GM23338 (cell line): ENCODE measurements at regions not wholly inside any gene's neighbourhood (a gene's known extent, or its start where the extent isn't known, plus 50 kb on each side); places are given as distances from the start of the nearest gene placed in this dataset.

Experiments
- ATAC-seq: fragments of 200-7000 bp; cut with Tn5 transposase; 3 replicates; pipeline ENCODE4 v1.9.1; 2020
- DNase-seq: peaks from one replicate; pipeline ENCODE4 v3.0.0-alpha.2; 2015; ENCODE audit warnings: low spot score
- H2AFZ ChIP-seq: fragments of 200-600 bp; sonication (generic); 2 replicates; pipeline ENCODE4 v1.8.0; 2016; ENCODE audit warnings: antibody characterized with exemption, mild to moderate bottlenecking, moderate library complexity
- H3F3A ChIP-seq: fragments of 200-600 bp; sonication (generic); replicated peaks from 2 replicates; pipeline ENCODE4 v1.8.0; 2017; ENCODE audit warnings: antibody characterized with exemption, mixed run types, low read depth
- H3K27ac ChIP-seq: fragments of 200-600 bp; sonication (generic); 2 replicates; pipeline ENCODE4 v1.6.1; 2016; ENCODE audit warnings: low read depth
- H3K27me3 ChIP-seq: fragments of 200-600 bp; sonication (generic); 2 replicates; pipeline ENCODE4 v1.8.0; 2016; ENCODE audit warnings: mild to moderate bottlenecking, mixed run types, moderate library complexity; ENCODE audit not compliant: insufficient read depth
- H3K36me3 ChIP-seq: fragments of 200-600 bp; sonication (generic); 2 replicates; pipeline ENCODE4 v1.8.0; 2016; ENCODE audit warnings: mild to moderate bottlenecking; ENCODE audit not compliant: insufficient read depth
- H3K4me1 ChIP-seq: fragments of 200-600 bp; sonication (generic); 2 replicates; pipeline ENCODE4 v1.8.0; 2016; ENCODE audit warnings: mild to moderate bottlenecking, moderate library complexity; ENCODE audit not compliant: insufficient read depth
- H3K4me2 ChIP-seq: fragments of 200-600 bp; sonication (generic); 2 replicates; pipeline ENCODE4 v1.7.1; 2017; ENCODE audit warnings: mixed run types
- H3K4me3 ChIP-seq: fragments of 200-600 bp; sonication (generic); 2 replicates; pipeline ENCODE4 v1.6.1; 2016; ENCODE audit warnings: mixed run types
- H3K79me2 ChIP-seq: fragments of 200-600 bp; sonication (generic); replicated peaks from 2 replicates; pipeline ENCODE4 v1.8.0; 2017; ENCODE audit warnings: mild to moderate bottlenecking; ENCODE audit not compliant: insufficient read depth
- H3K9me2 ChIP-seq: fragments of 200-600 bp; sonication (generic); 2 replicates; pipeline ENCODE4 v1.8.0; 2017; ENCODE audit not compliant: insufficient read depth
- H4K20me1 ChIP-seq: fragments of 200-600 bp; sonication (generic); replicated peaks from 2 replicates; pipeline ENCODE4 v1.8.0; 2017; ENCODE audit warnings: mild to moderate bottlenecking; ENCODE audit not compliant: insufficient read depth
- H3K27ac Mint-ChIP-seq: 2 replicates; pipeline ENCODE4 v1.8.0; 2020; ENCODE audit warnings: inconsistent platforms, mild to moderate bottlenecking, moderate library complexity, mixed read lengths
- H3K27me3 Mint-ChIP-seq: 3 replicates; pipeline ENCODE4 v1.8.0; 2022; ENCODE audit warnings: low read depth, mild to moderate bottlenecking, moderate library complexity, mixed read lengths, inconsistent platforms; ENCODE audit not compliant: insufficient read depth, poor library complexity
- H3K36me3 Mint-ChIP-seq: 3 replicates; pipeline ENCODE4 v1.8.0; 2021; ENCODE audit warnings: low read depth, mild to moderate bottlenecking, inconsistent platforms, moderate library complexity, mixed read lengths
- H3K4me1 Mint-ChIP-seq: 3 replicates; pipeline ENCODE4 v1.8.0; 2020; ENCODE audit warnings: mild to moderate bottlenecking, inconsistent platforms, mixed read lengths
- H3K4me3 Mint-ChIP-seq: 3 replicates; pipeline ENCODE4 v1.8.0; 2021; ENCODE audit warnings: moderate library complexity, mild to moderate bottlenecking, inconsistent platforms, mixed read lengths
- H3K9me3 Mint-ChIP-seq: 3 replicates; pipeline ENCODE4 v1.8.0; 2020; ENCODE audit warnings: moderate library complexity, mild to moderate bottlenecking, inconsistent platforms, mixed read lengths
- CREB1 ChIP-seq: fragments of 250-450 bp; sonication (Bioruptor Pico); IDR thresholded peaks from 2 replicates; pipeline ENCODE4 v1.5.0; 2020; ENCODE audit warnings: low read depth, mild to moderate bottlenecking, moderate library complexity
- CTCF ChIP-seq, 2 experiments: fragments of 200-600 bp in 1 of 2; sonication (generic) in 1 of 2; conservative IDR thresholded peaks; 2 replicates each; pipeline versions ENCODE4 v1.5.1 to v1.6.1; 2016 to 2017; ENCODE audit warnings: antibody characterized with exemption in 2 of 2, low read depth in 2 of 2, mild to moderate bottlenecking in 2 of 2, moderate library complexity in 1 of 2
- ETS1 ChIP-seq: IDR thresholded peaks from 2 replicates; pipeline ENCODE4 v1.6.1; 2016; ENCODE audit warnings: antibody characterized with exemption
- EZH2phosphoT487 ChIP-seq: fragments of 200-600 bp; sonication (generic); IDR thresholded peaks from one replicate; pipeline ENCODE4 v1.8.1; 2018; ENCODE audit warnings: antibody characterized with exemption; ENCODE audit not compliant: unreplicated experiment
- NANOG ChIP-seq: IDR thresholded peaks from 2 replicates; pipeline ENCODE4 v1.6.1; 2016; ENCODE audit warnings: antibody characterized with exemption, borderline replicate concordance
- POLR2AphosphoS5 ChIP-seq: IDR thresholded peaks from 2 replicates; pipeline ENCODE4 v1.6.1; 2016; ENCODE audit warnings: antibody characterized with exemption, low read depth
- REST ChIP-seq: IDR thresholded peaks from one replicate; pipeline ENCODE4 v1.6.1; 2018; ENCODE audit warnings: antibody characterized with exemption; ENCODE audit not compliant: unreplicated experiment
- ZNF114 ChIP-seq: fragments of 250-450 bp; sonication (Bioruptor Pico); IDR thresholded peaks from 2 replicates; pipeline ENCODE4 v1.5.0; 2020; ENCODE audit warnings: mild to moderate bottlenecking, moderate library complexity
- ZNF331 ChIP-seq: fragments of 250-450 bp; sonication (Bioruptor Pico); IDR thresholded peaks from 2 replicates; pipeline ENCODE4 v1.5.0; 2020; ENCODE audit warnings: low read depth, mild to moderate bottlenecking, moderate library complexity

DNA sequence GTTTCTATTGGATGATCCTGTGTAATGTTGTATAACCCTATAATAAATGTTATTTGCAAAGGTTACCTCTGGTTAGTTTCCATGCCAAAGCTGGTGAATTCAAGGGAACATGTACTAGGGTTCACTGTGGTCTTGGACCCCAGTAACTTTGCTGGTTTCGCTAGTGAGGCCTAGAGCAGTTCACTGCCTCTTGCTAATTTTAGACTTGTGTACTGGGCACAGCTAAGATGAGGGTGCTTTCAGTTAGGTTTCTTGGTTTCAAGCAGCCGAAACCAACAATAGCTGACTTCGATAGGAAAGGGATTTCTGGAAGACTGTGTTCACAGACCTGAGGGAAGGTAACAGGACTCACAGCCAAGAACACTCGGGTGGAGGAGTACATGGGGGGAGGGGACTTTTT is 215.5 kb upstream of the BCOR start (continued):
- TF ChIP-seq CTCF (conservative IDR thresholded peaks at IDR 0.05; ENCODE audit: low read depth in 2 of 2), result no peak
- TF ChIP-seq ZNF114 (CRISPR knock-in tag), result no peak
- TF ChIP-seq ETS1, result no peak
- no peak for TF ChIP-seq CREB1

DNA sequence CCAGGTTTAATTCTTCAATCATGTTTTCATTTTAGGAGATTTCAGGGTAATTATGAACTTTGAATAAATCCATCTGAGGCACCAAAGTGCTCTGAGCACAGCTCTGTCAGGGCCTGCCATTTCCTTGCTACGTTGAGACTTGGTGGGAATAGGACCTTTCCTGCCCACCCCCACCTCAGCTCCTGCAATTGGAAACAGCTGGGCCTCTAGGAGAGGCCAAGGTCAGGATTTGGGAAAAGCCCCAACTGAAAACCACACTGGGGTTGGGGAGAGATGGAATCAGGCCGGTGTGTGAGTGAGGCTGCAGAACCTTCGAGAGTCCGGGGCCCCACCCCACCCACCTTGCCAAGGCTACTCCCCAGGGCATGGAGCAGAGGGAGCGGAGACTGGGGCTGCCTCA is 212.7 kb upstream of the BCOR start:
- TF ChIP-seq EZH2phosphoT487, result no peak
- TF ChIP-seq ZNF114 (CRISPR knock-in tag), result no peak
- TF ChIP-seq NANOG, result no peak
- TF ChIP-seq CTCF (conservative IDR thresholded peaks at IDR 0.05; ENCODE audit: low read depth in 2 of 2), result no peak
- DNase-seq, result no peak
- Mint-ChIP-seq H3K27me3 (no peaks in the 10 kb centered on the region), H3K27ac (no peak overlapping the region), H3K36me3 (no peaks in the 10 kb centered on the region), H3K9me3 (0 out of 3 replicates have a peak, but pooled peaks cover 5% of the 10 kb centered on the region), H3K4me1 (peaks cover 13% of the 10 kb centered on the region; the same call in 2 of the 3 replicates), H3K4me3 (no peak overlapping the region)
- H3K4me1 ChIP-seq, result no peaks in the 10 kb centered on the region; the same call in 1 of the 2 replicates
- H3K27ac ChIP-seq, result no peak overlapping the region
- H2AFZ ChIP-seq, result no peak overlapping the region
- no peaks in the 10 kb centered on the region for H3K9me2 ChIP-seq
- no peaks in the 10 kb centered on the region for H3F3A ChIP-seq
- no peaks in the 10 kb centered on the region for H3K36me3 ChIP-seq
- no peaks in the 10 kb centered on the region for H3K27me3 ChIP-seq
- H4K20me1 ChIP-seq, result no peaks in the 10 kb centered on the region
- no peak for ATAC-seq
- H3K4me3 ChIP-seq, result no peak overlapping the region
- H3K79me2 ChIP-seq, result no peaks in the 10 kb centered on the region
- no peak overlapping the region for H3K4me2 ChIP-seq

DNA sequence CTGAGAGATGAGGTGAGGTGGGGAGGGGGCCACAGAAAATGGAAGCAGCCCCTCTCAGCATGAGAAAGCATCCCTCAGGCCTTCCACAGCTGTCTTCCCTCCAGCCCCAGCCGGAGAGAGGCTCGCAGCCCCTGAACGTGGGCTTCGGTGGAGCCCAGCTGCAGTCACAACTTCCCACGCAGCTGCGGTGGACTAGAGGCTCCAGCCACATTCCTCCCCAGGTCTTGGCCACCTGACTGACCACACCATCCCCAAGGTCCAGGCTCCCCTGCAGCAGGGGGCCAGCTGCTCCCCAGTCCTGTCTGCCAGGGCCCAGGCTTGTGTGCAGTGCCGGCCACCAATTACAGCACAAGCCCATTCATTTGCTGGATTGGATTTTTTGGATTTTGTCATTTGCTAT is 212.3 kb upstream of the BCOR start:
- no peak overlapping the region for H3K27ac Mint-ChIP-seq
- no peaks in the 10 kb centered on the region for H3F3A ChIP-seq
- H3K27me3 Mint-ChIP-seq, result no peaks in the 10 kb centered on the region
- no peaks in the 10 kb centered on the region for H3K79me2 ChIP-seq
- H2AFZ ChIP-seq, result no peak overlapping the region
- peaks cover 10% of the 10 kb centered on the region; the same call in 1 of the 3 replicates for H3K4me1 Mint-ChIP-seq
- H3K36me3 Mint-ChIP-seq, result no peaks in the 10 kb centered on the region
- ATAC-seq, result no peak
- H3K9me3 Mint-ChIP-seq, result 0 out of 3 replicates have a peak, but pooled peaks cover 5% of the 10 kb centered on the region
- H3K9me2 ChIP-seq, result no peaks in the 10 kb centered on the region
- no peak overlapping the region for H3K4me3 Mint-ChIP-seq
- no peak for DNase-seq
- H3K36me3 ChIP-seq, result no peaks in the 10 kb centered on the region
- no peaks in the 10 kb centered on the region for H4K20me1 ChIP-seq
- no peak overlapping the region for H3K4me3 ChIP-seq
- no peak overlapping the region for H3K27ac ChIP-seq
- H3K27me3 ChIP-seq, result no peaks in the 10 kb centered on the region
- no peak overlapping the region for H3K4me2 ChIP-seq
- H3K4me1 ChIP-seq, result no peaks in the 10 kb centered on the region; the same call in 1 of the 2 replicates
- TF ChIP-seq ZNF114 (CRISPR knock-in tag) (no peak), POLR2AphosphoS5 (no peak), REST (no peak), CREB1 (no peak), ZNF331 (CRISPR knock-in tag) (no peak), CTCF (conservative IDR thresholded peaks at IDR 0.05; ENCODE audit: low read depth in 2 of 2) (no peak)
